Endothelial cell of umbilical vein (primary cell): ENCODE measurements at regions not wholly inside any gene's neighbourhood (a gene's known extent, or its start where the extent isn't known, plus 50 kb on each side); places are given as distances from the start of the nearest gene placed in this dataset.

Source experiments
- BruUV-seq: library from RNA; stranded (reverse); fragments of 400-500 nt; replicated peaks from 2 replicates; lab custom pipeline; 2021; lab: Mats Ljungman, UMichigan
- CTCF ChIA-PET: fragments of 300-600, 350-600 bp; sonication (Branson Sonifier 250); formaldehyde crosslinking; loops from one replicate; lab custom pipeline; 2021; ENCODE audit warnings: antibody characterized with exemption, inconsistent platforms; lab: Charles Lee
- POLR2A ChIA-PET: fragments of 300-600, 350-600 bp; sonication (Branson Sonifier 250); formaldehyde crosslinking; loops from one replicate; lab custom pipeline; 2021; ENCODE audit warnings: antibody characterized with exemption, inconsistent platforms; lab: Charles Lee
- DNase-seq: peaks from one replicate; pipeline ENCODE4 v3.0.0-alpha.2; 2011; ENCODE audit warnings: low read depth, low spot score
- FAIRE-seq: peaks from 2 replicates; lab custom pipeline; 2011; peaks lifted over from hg19 to GRCh38; lab: Jason Lieb, UNC
- H2AFZ ChIP-seq: 2 replicates; pipeline ENCODE4 v1.6.0; 2012; ENCODE audit warnings: low read depth, low read length, control low read depth, inconsistent platforms
- H3K27ac ChIP-seq: 2 replicates; pipeline ENCODE4 v1.5.1; 2011; ENCODE audit warnings: low read depth, mild to moderate bottlenecking, control low read depth, low read length, moderate library complexity; ENCODE audit not compliant: insufficient read depth
- H3K27me3 ChIP-seq, 2 experiments: 2 replicates each; pipeline versions ENCODE4 v1.6.0 to v1.6.1; 2011; ENCODE audit warnings: low read length in 2 of 2, mixed read lengths in 1 of 2; ENCODE audit not compliant: control insufficient read depth in 2 of 2, insufficient read depth in 2 of 2
- H3K36me3 ChIP-seq, 2 experiments: 2 replicates in 1 of 2; 3 replicates in 1 of 2; pipeline ENCODE4 v1.5.1; 2011; ENCODE audit warnings: low read length in 2 of 2, mild to moderate bottlenecking in 1 of 2, moderate library complexity in 1 of 2; ENCODE audit not compliant: control insufficient read depth in 2 of 2, insufficient read depth in 2 of 2; ENCODE audit errors: extremely low read depth in 1 of 2
- H3K4me1 ChIP-seq: 3 replicates; pipeline ENCODE4 v1.5.1; 2011; ENCODE audit warnings: mild to moderate bottlenecking, low read length; ENCODE audit not compliant: control insufficient read depth, insufficient read depth; ENCODE audit errors: extremely low read depth
- H3K4me2 ChIP-seq: 2 replicates; pipeline ENCODE4 v1.6.1; 2011; ENCODE audit warnings: low read length, control low read depth, mixed read lengths; ENCODE audit not compliant: insufficient read depth
- H3K4me3 ChIP-seq, 3 experiments: fragments of 200-600 bp in 1 of 3; sonication (generic), shearing (Covaris generic) in 1 of 3; replicated peaks in 1 of 3; 2 replicates each; pipeline ENCODE4 v1.5.1; 2011 to 2016; ENCODE audit warnings: control low read depth in 3 of 3, low read length in 3 of 3, mild to moderate bottlenecking in 2 of 3, inconsistent platforms in 1 of 3, low read depth in 1 of 3, moderate library complexity in 1 of 3; ENCODE audit not compliant: insufficient read depth in 1 of 3
- H3K79me2 ChIP-seq: 2 replicates; pipeline ENCODE4 v1.6.0; 2012; ENCODE audit warnings: low read length, inconsistent platforms; ENCODE audit not compliant: control insufficient read depth, insufficient read depth
- H3K9ac ChIP-seq: replicated peaks from 2 replicates; pipeline ENCODE3; 2011; ENCODE audit warnings: low read length, control low read depth; ENCODE audit not compliant: insufficient read depth; ENCODE audit errors: extremely low read depth
- H3K9me1 ChIP-seq: replicated peaks from 3 replicates; pipeline ENCODE4 v1.6.0; 2011; ENCODE audit warnings: mild to moderate bottlenecking, low read length; ENCODE audit not compliant: control insufficient read depth, insufficient read depth; ENCODE audit errors: extremely low read depth
- H3K9me3 ChIP-seq: replicated peaks from 2 replicates; pipeline ENCODE4 v1.5.1; 2012; ENCODE audit warnings: low read length, inconsistent platforms; ENCODE audit not compliant: control insufficient read depth, insufficient read depth
- H4K20me1 ChIP-seq: replicated peaks from 2 replicates; pipeline ENCODE3; 2011; ENCODE audit warnings: mild to moderate bottlenecking, low read length; ENCODE audit not compliant: control insufficient read depth, insufficient read depth; ENCODE audit errors: extremely low read depth
- CTCF ChIP-seq, 2 donors: IDR thresholded peaks; 1 replicate in 1 of 2; 2 replicates in 1 of 2; pipeline ENCODE4 v1.5.1; 2011; ENCODE audit warnings: low read length in 2 of 2, mild to moderate bottlenecking in 2 of 2, moderate library complexity in 2 of 2, control low read depth in 1 of 2, inconsistent platforms in 1 of 2, low read depth in 1 of 2; ENCODE audit not compliant: insufficient read depth in 1 of 2; ENCODE audit errors: extremely low read depth in 1 of 2
- EZH2 ChIP-seq: IDR thresholded peaks from 2 replicates; pipeline ENCODE4 v1.6.1; 2012; ENCODE audit warnings: borderline replicate concordance, low read depth, mild to moderate bottlenecking, moderate library complexity, low read length, inconsistent platforms; ENCODE audit not compliant: severe bottlenecking
- FOS ChIP-seq: IDR thresholded peaks from 2 replicates; pipeline ENCODE4 v1.6.1; 2011; ENCODE audit warnings: mild to moderate bottlenecking, low read length, moderate library complexity, borderline replicate concordance; ENCODE audit not compliant: insufficient read depth
- GATA2 ChIP-seq: IDR thresholded peaks from 2 replicates; pipeline ENCODE4 v1.7.0; 2011; ENCODE audit warnings: low read depth, mild to moderate bottlenecking, moderate library complexity, mixed read lengths, low read length; ENCODE audit not compliant: insufficient read length, insufficient read depth
- JUN ChIP-seq: IDR thresholded peaks from 2 replicates; pipeline ENCODE4 v1.6.1; 2011; ENCODE audit warnings: borderline replicate concordance, low read depth; ENCODE audit not compliant: insufficient read length, insufficient read depth
- MAX ChIP-seq: IDR thresholded peaks from 2 replicates; pipeline ENCODE4 v1.6.1; 2011; ENCODE audit not compliant: insufficient read depth, insufficient read length
- MYC ChIP-seq: IDR thresholded peaks from one replicate; pipeline ENCODE4 v1.6.1; 2011; ENCODE audit warnings: mild to moderate bottlenecking, low read depth, low read length
- POLR2A ChIP-seq: IDR thresholded peaks from 2 replicates; pipeline ENCODE4 v1.6.1; 2012; ENCODE audit warnings: low read depth, mild to moderate bottlenecking, control low read depth, low read length
- POLR2AphosphoS5 ChIP-seq: IDR thresholded peaks from 2 replicates; pipeline ENCODE4 v1.6.1; 2012; ENCODE audit warnings: low read depth, mild to moderate bottlenecking, control low read depth, low read length, moderate library complexity; ENCODE audit not compliant: insufficient read depth
- dilution Hi-C: fragments of 300-500 bp; cut with MboI; formaldehyde crosslinking; loops from one replicate; pipeline ENCODE4 v1.15.0; 2019; ENCODE audit warnings: low sequenced_read_pairs; ENCODE audit not compliant: extremely low pct_ligation_motif_present
- intact Hi-C: fragments of 100-400 bp; cut with micrococcal nuclease; formaldehyde crosslinking; loops from one replicate; pipeline ENCODE4 v1.10.0; 2022

- Histone ChIP-seq H3K4me1 (no peaks in the 10 kb centered on the region), H3K36me3 (no peaks in the 10 kb centered on the region), H4K20me1 (no peaks in the 10 kb centered on the region), H3K9me3 (no peaks in the 10 kb centered on the region), H3K4me2 (no peak overlapping the region), H3K4me3 (no peak overlapping the region), H3K27ac (no peak overlapping the region), H3K9ac (no peak overlapping the region), H3K27me3 (no peaks in the 10 kb centered on the region), H3K79me2 (no peaks in the 10 kb centered on the region), H2AFZ (no peak overlapping the region), H3K9me1 (no peaks in the 10 kb centered on the region)
- FAIRE-seq: no peak
- no peak for DNase-seq
- no peak for TF ChIP-seq MAX
- TF ChIP-seq JUN: no peak
- TF ChIP-seq MYC: no peak
- TF ChIP-seq POLR2A: no peak
- TF ChIP-seq GATA2: no peak
- TF ChIP-seq POLR2AphosphoS5: no peak
- no peak for TF ChIP-seq EZH2
- no peak for TF ChIP-seq CTCF (IDR thresholded peaks at IDR 0.05; ENCODE audit: extremely low read depth in 1 of 2, insufficient read depth in 1 of 2, low read depth in 1 of 2, low read length in 2 of 2)
- TF ChIP-seq FOS: no peak
- dilution Hi-C loops (no loop called here), intact Hi-C loops (no loop called here)
- BruUV-seq: no TSS peak
- ChIA-PET CTCF (no interaction called here), POLR2A (no interaction called here)
Observed at GRCh38 chr3:148582126-148582525, 115.6 kb upstream of the AGTR1 start.
